GM12878 (cell line): ENCODE measurements at regions not wholly inside any gene's neighbourhood (a gene's known extent, or its start where the extent isn't known, plus 50 kb on each side); places are given as distances from the start of the nearest gene placed in this dataset.

Experiments
- ATAC-seq: fragments of 200-7000 bp; cut with Tn5 transposase; 3 replicates; pipeline ENCODE4 v1.9.1; 2020; ENCODE audit warnings: mild to moderate bottlenecking, moderate library complexity
- BruUV-seq: library from RNA; stranded (reverse); fragments of 400-500 nt; replicated peaks from 2 replicates; lab custom pipeline; 2021; lab: Mats Ljungman, UMichigan
- CTCF ChIA-PET: fragments of 300-600 bp; sonication (Branson Sonifier 250); formaldehyde crosslinking; extraction: SDS; loops from one replicate; lab custom pipeline; 2021; ENCODE audit warnings: inconsistent platforms; lab: Yijun Ruan, JAX
- POLR2A ChIA-PET: fragments of 350-600 bp; formaldehyde crosslinking; extraction: SDS; loops from one replicate; lab custom pipeline; 2021; ENCODE audit warnings: inconsistent platforms; lab: Charles Lee
- RAD21 ChIA-PET: fragments of 300-600 bp; sonication (Branson Sonifier 250); formaldehyde crosslinking; loops from one replicate; lab custom pipeline; 2023; ENCODE audit warnings: antibody characterized with exemption; ENCODE audit not compliant: unreplicated experiment; lab: Charles Lee
- SMC1A ChIA-PET: fragments of 300-600 bp; sonication (Branson Sonifier 250); formaldehyde crosslinking; loops from one replicate; lab custom pipeline; 2023; ENCODE audit not compliant: unreplicated experiment, uncharacterized antibody; lab: Charles Lee
- DNase-seq: peaks from one replicate; pipeline ENCODE4 v3.0.0-alpha.2; 2011; ENCODE audit warnings: low read depth, low spot score
- FAIRE-seq: peaks from 3 replicates; lab custom pipeline; 2011; peaks lifted over from hg19 to GRCh38; lab: Jason Lieb, UNC
- H2AFZ ChIP-seq: 2 replicates; pipeline ENCODE4 v1.6.0; 2011; ENCODE audit warnings: low read depth, low read length, control low read depth; ENCODE audit not compliant: control insufficient read depth
- H3K27ac ChIP-seq: 2 replicates; pipeline ENCODE4 v1.5.1; 2011; ENCODE audit warnings: control low read depth; ENCODE audit not compliant: control insufficient read depth, insufficient read depth
- H3K27me3 ChIP-seq, 2 experiments: replicated peaks in 1 of 2; 2 replicates each; pipeline versions ENCODE4 v1.6.0 to v1.6.1; 2011; ENCODE audit warnings: low read length in 1 of 2; ENCODE audit not compliant: control insufficient read depth in 2 of 2, insufficient read depth in 2 of 2
- H3K36me3 ChIP-seq, 2 experiments: 2 replicates each; pipeline ENCODE4 v1.5.1; 2011; ENCODE audit warnings: low read length in 1 of 2; ENCODE audit not compliant: control insufficient read depth in 2 of 2, insufficient read depth in 2 of 2
- H3K4me1 ChIP-seq: 2 replicates; pipeline ENCODE4 v1.6.1; 2011; ENCODE audit warnings: mild to moderate bottlenecking, low read length, moderate library complexity, mixed read lengths; ENCODE audit not compliant: control insufficient read depth, insufficient read depth
- H3K4me2 ChIP-seq: 2 replicates; pipeline ENCODE4 v1.6.0; 2011; ENCODE audit warnings: control low read depth; ENCODE audit not compliant: control insufficient read depth, insufficient read depth
- H3K4me3 ChIP-seq: fragments of 200-600 bp; sonication (generic); 2 replicates; pipeline ENCODE4 v1.5.1; 2016
- H3K79me2 ChIP-seq: 2 replicates; pipeline ENCODE4 v1.6.0; 2011; ENCODE audit warnings: low read length; ENCODE audit not compliant: control insufficient read depth, insufficient read depth
- H3K9ac ChIP-seq: 2 replicates; pipeline ENCODE4 v1.8.0; 2011; ENCODE audit warnings: low read length, control low read depth, mixed read lengths; ENCODE audit not compliant: control insufficient read depth, insufficient read depth
- H3K9me3 ChIP-seq: replicated peaks from 3 replicates; pipeline ENCODE4 v1.5.1; 2011; ENCODE audit warnings: mild to moderate bottlenecking, low read length; ENCODE audit not compliant: control insufficient read depth, insufficient read depth
- H4K20me1 ChIP-seq: 2 replicates; pipeline ENCODE4 v1.6.0; 2011; ENCODE audit not compliant: control insufficient read depth, insufficient read depth
- BCLAF1 ChIP-seq: fragments of 450-650 bp; IDR thresholded peaks from 2 replicates; pipeline ENCODE4 v1.6.1; 2017; ENCODE audit warnings: antibody characterized with exemption, mild to moderate bottlenecking, moderate library complexity
- BHLHE40 ChIP-seq, 2 experiments: fragments of 450-650 bp in 1 of 2; IDR thresholded peaks; 2 replicates each; pipeline ENCODE4 v1.6.1; 2011 to 2017; ENCODE audit warnings: low read depth in 2 of 2, borderline replicate concordance in 1 of 2, improper control_type of control experiment in 1 of 2, low read length in 1 of 2, mild to moderate bottlenecking in 1 of 2
- ETV6 ChIP-seq, 2 experiments: fragments of 450-650 bp in 1 of 2; IDR thresholded peaks in 1 of 2; conservative IDR thresholded peaks in 1 of 2; 2 replicates each; pipeline ENCODE4 v1.6.1; 2014; ENCODE audit warnings: antibody characterized with exemption in 1 of 2, borderline replicate concordance in 1 of 2, low read depth in 1 of 2, mild to moderate bottlenecking in 1 of 2, moderate library complexity in 1 of 2
- FOXM1 ChIP-seq: IDR thresholded peaks from 2 replicates; pipeline ENCODE4 v1.6.1; 2012; ENCODE audit warnings: low read depth, mild to moderate bottlenecking, inconsistent platforms, low read length, moderate library complexity
- KLF5 ChIP-seq: fragments of 450-650 bp; IDR thresholded peaks from 2 replicates; pipeline ENCODE4 v1.6.1; 2014; ENCODE audit warnings: mild to moderate bottlenecking; ENCODE audit not compliant: partially characterized antibody
- RFX5 ChIP-seq: IDR thresholded peaks from 2 replicates; pipeline ENCODE4 v1.6.1; 2011; ENCODE audit warnings: low read depth, low read length, improper control_type of control experiment
- SPI1 ChIP-seq: IDR thresholded peaks from 2 replicates; pipeline ENCODE4 v1.6.1; 2011; ENCODE audit warnings: low read depth, mild to moderate bottlenecking, low read length, moderate library complexity, borderline replicate concordance; ENCODE audit not compliant: insufficient read depth
- SRF ChIP-seq, 2 experiments: IDR thresholded peaks; 2 replicates each; pipeline ENCODE4 v1.6.1; 2011; ENCODE audit warnings: low read depth in 2 of 2, low read length in 2 of 2, mild to moderate bottlenecking in 1 of 2, moderate library complexity in 1 of 2
- STAT1 ChIP-seq: fragments of 450-650 bp; conservative IDR thresholded peaks from 2 replicates; pipeline ENCODE4 v1.6.1; 2014; ENCODE audit warnings: antibody characterized with exemption, mild to moderate bottlenecking
- WRNIP1 ChIP-seq: IDR thresholded peaks from 2 replicates; pipeline ENCODE4 v1.6.1; 2011; ENCODE audit warnings: low read depth, low read length, improper control_type of control experiment, borderline replicate concordance
- ZNF622 ChIP-seq: fragments of 450-650 bp; IDR thresholded peaks from 2 replicates; pipeline ENCODE4 v1.6.1; 2017; ENCODE audit warnings: mild to moderate bottlenecking, inconsistent platforms
- ZSCAN29 ChIP-seq: fragments of 450-650 bp; IDR thresholded peaks from 2 replicates; pipeline ENCODE4 v1.6.1; 2017; ENCODE audit warnings: mild to moderate bottlenecking, moderate library complexity
- in situ Hi-C: fragments of 300-500 bp; cut with MboI; formaldehyde crosslinking; loops from 9 replicates; pipeline ENCODE4 v1.14.3; 2018; ENCODE audit warnings: mixed read lengths
- intact Hi-C: fragments of 100-400 bp; cut with micrococcal nuclease; formaldehyde crosslinking; loops from one replicate; pipeline ENCODE4 v1.14.2; 2022; ENCODE audit not compliant: unreplicated experiment
- TF ChIP-seq, protein P1 (sequence below): fragments of 450-650 bp; formaldehyde crosslinking; IDR thresholded peaks from 2 replicates; pipeline ENCODE4 v1.4.0; 2022; ENCODE audit warnings: mild to moderate bottlenecking, moderate library complexity
- TF ChIP-seq, protein P2 (sequence below): IDR thresholded peaks from 2 replicates; pipeline ENCODE4 v1.6.1; 2012; ENCODE audit warnings: low read depth, low read length, improper control_type of control experiment
- TF ChIP-seq, protein P3 (sequence below): fragments of 450-650 bp; IDR thresholded peaks from 2 replicates; pipeline ENCODE4 v1.6.1; 2018; ENCODE audit warnings: borderline replicate concordance, mild to moderate bottlenecking; ENCODE audit not compliant: partially characterized antibody

- ChIA-PET RAD21 (no interaction called here), POLR2A (no interaction called here), CTCF (no interaction called here), SMC1A (no interaction called here)
- no peaks in the 10 kb centered on the region for H3K36me3 ChIP-seq
- no peak overlapping the region for H3K9ac ChIP-seq
- H2AFZ ChIP-seq: no peak overlapping the region
- no peak overlapping the region for H3K4me2 ChIP-seq
- no TSS peak for BruUV-seq
- H3K4me3 ChIP-seq: no peak overlapping the region
- no peaks in the 10 kb centered on the region for H3K27me3 ChIP-seq
- H3K27ac ChIP-seq: no peak overlapping the region
- no peak for FAIRE-seq
- in situ Hi-C loops: no loop called here
- no peaks in the 10 kb centered on the region for H4K20me1 ChIP-seq
- H3K79me2 ChIP-seq: no peaks in the 10 kb centered on the region
- intact Hi-C loops: no loop called here
- no peaks in the 10 kb centered on the region for H3K4me1 ChIP-seq
- ATAC-seq: no peak
- no peaks in the 10 kb centered on the region for H3K9me3 ChIP-seq
- DNase-seq: no peak
- no peak for TF ChIP-seq ZNF622
- TF ChIP-seq FOXM1: no peak
- TF ChIP-seq SPI1: no peak
- TF ChIP-seq ETV6 (conservative IDR thresholded peaks at IDR 0.05 in 1 of 2, IDR thresholded peaks at IDR 0.05 in 1 of 2; ENCODE audit: borderline replicate concordance in 1 of 2, low read depth in 1 of 2): no peak
- no peak for TF ChIP-seq KLF5
- no peak for TF ChIP-seq SRF (IDR thresholded peaks at IDR 0.05; ENCODE audit: low read depth in 2 of 2, low read length in 2 of 2)
- TF ChIP-seq, protein P1, sequence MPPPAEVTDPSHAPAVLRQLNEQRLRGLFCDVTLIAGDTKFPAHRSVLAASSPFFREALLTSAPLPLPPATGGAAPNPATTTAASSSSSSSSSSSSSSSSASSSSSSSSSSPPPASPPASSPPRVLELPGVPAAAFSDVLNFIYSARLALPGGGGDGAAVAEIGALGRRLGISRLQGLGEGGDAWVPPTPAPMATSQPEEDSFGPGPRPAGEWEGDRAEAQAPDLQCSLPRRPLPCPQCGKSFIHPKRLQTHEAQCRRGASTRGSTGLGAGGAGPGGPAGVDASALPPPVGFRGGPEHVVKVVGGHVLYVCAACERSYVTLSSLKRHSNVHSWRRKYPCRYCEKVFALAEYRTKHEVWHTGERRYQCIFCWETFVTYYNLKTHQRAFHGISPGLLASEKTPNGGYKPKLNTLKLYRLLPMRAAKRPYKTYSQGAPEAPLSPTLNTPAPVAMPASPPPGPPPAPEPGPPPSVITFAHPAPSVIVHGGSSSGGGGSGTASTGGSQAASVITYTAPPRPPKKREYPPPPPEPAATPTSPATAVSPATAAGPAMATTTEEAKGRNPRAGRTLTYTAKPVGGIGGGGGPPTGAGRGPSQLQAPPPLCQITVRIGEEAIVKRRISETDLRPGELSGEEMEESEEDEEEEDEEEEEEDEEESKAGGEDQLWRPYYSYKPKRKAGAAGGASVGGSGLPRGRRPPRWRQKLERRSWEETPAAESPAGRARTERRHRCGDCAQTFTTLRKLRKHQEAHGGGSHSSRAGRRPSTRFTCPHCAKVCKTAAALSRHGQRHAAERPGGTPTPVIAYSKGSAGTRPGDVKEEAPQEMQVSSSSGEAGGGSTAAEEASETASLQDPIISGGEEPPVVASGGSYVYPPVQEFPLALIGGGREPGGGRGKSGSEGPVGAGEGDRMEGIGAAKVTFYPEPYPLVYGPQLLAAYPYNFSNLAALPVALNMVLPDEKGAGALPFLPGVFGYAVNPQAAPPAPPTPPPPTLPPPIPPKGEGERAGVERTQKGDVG (CRISPR knock-in tag): no peak
- TF ChIP-seq WRNIP1: no peak
- no peak for TF ChIP-seq STAT1
- no peak for TF ChIP-seq ZSCAN29
- TF ChIP-seq BHLHE40 (IDR thresholded peaks at IDR 0.05; ENCODE audit: borderline replicate concordance in 1 of 2, low read depth in 2 of 2, low read length in 1 of 2): no peak
- TF ChIP-seq RFX5: no peak
- TF ChIP-seq, protein P2, sequence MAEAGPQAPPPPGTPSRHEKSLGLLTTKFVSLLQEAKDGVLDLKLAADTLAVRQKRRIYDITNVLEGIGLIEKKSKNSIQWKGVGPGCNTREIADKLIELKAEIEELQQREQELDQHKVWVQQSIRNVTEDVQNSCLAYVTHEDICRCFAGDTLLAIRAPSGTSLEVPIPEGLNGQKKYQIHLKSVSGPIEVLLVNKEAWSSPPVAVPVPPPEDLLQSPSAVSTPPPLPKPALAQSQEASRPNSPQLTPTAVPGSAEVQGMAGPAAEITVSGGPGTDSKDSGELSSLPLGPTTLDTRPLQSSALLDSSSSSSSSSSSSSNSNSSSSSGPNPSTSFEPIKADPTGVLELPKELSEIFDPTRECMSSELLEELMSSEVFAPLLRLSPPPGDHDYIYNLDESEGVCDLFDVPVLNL: no peak
- no peak for TF ChIP-seq BCLAF1
- TF ChIP-seq, protein P3, sequence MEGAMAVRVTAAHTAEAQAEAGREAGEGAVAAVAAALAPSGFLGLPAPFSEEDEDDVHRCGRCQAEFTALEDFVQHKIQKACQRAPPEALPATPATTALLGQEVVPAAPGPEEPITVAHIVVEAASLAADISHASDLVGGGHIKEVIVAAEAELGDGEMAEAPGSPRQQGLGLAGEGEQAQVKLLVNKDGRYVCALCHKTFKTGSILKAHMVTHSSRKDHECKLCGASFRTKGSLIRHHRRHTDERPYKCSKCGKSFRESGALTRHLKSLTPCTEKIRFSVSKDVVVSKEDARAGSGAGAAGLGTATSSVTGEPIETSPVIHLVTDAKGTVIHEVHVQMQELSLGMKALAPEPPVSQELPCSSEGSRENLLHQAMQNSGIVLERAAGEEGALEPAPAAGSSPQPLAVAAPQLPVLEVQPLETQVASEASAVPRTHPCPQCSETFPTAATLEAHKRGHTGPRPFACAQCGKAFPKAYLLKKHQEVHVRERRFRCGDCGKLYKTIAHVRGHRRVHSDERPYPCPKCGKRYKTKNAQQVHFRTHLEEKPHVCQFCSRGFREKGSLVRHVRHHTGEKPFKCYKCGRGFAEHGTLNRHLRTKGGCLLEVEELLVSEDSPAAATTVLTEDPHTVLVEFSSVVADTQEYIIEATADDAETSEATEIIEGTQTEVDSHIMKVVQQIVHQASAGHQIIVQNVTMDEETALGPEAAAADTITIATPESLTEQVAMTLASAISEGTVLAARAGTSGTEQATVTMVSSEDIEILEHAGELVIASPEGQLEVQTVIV: no peak
Observed at GRCh38 chr6:10175362-10175761, 239.5 kb downstream of the TFAP2A start.
